T-cell (primary cell): ENCODE measurements at regions not wholly inside any gene's neighbourhood (a gene's known extent, or its start where the extent isn't known, plus 50 kb on each side); places are given as distances from the start of the nearest gene placed in this dataset.

Source experiments
- ATAC-seq, 4 experiments: fragments of 200-7000 bp in 3 of 4; fragments of 150-1000 bp in 1 of 4; cut with Tn5 transposase; replicated peaks in 1 of 4; 1 replicate in 3 of 4; 2 replicates in 1 of 4; pipeline ENCODE4 v1.10.0; 2021; ENCODE audit warnings: moderate library complexity in 3 of 4, mild to moderate bottlenecking in 2 of 4, moderate number of reproducible peaks in 1 of 4
- CTCF ChIA-PET, 2 donors: fragments of 300-600 bp; sonication (Branson Sonifier 250); formaldehyde crosslinking; loops; one replicate each; lab custom pipeline; 2022; ENCODE audit warnings: antibody characterized with exemption in 2 of 2; lab: Charles Lee
- POLR2A ChIA-PET, 2 donors: fragments of 300-600 bp; sonication (Branson Sonifier 250); formaldehyde crosslinking; loops; one replicate each; lab custom pipeline; 2022; ENCODE audit warnings: antibody characterized with exemption in 2 of 2; lab: Charles Lee
- DNase-seq, 35 experiments: peaks; one replicate each; pipeline versions ENCODE4 v3.0.0 to v3.0.0-alpha.2; 2013 to 2023
- H3K27ac ChIP-seq: one replicate; pipeline ENCODE4 v1.5.1; 2013; ENCODE audit warnings: low read length
- H3K27me3 ChIP-seq, 2 experiments: replicated peaks in 1 of 2; 1 replicate in 1 of 2; 2 replicates in 1 of 2; pipeline versions ENCODE4 v1.6.1 to v1.7.0; 2013; ENCODE audit warnings: low read length in 1 of 2, mixed read lengths in 1 of 2; ENCODE audit not compliant: control insufficient read depth in 2 of 2, insufficient read depth in 2 of 2; ENCODE audit errors: extremely low read depth in 1 of 2
- H3K36me3 ChIP-seq, 2 donors: 1 replicate in 1 of 2; 2 replicates in 1 of 2; pipeline versions ENCODE4 v1.6.1 to v1.7.0; 2013; ENCODE audit warnings: low read length in 1 of 2; ENCODE audit not compliant: control insufficient read depth in 2 of 2, insufficient read depth in 1 of 2; ENCODE audit errors: extremely low read depth in 1 of 2
- H3K4me1 ChIP-seq, 2 experiments: 1 replicate in 1 of 2; 2 replicates in 1 of 2; pipeline versions ENCODE4 v1.6.1 to v1.7.0; 2013; ENCODE audit warnings: low read length in 2 of 2, mixed read lengths in 1 of 2; ENCODE audit not compliant: insufficient read depth in 2 of 2, control insufficient read depth in 1 of 2; ENCODE audit errors: extremely low read depth in 1 of 2
- H3K4me3 ChIP-seq, 2 donors: 1 replicate in 1 of 2; 2 replicates in 1 of 2; pipeline versions ENCODE4 v1.5.1 to v1.7.0; 2013; ENCODE audit warnings: mild to moderate bottlenecking in 2 of 2, low read length in 1 of 2, moderate library complexity in 1 of 2; ENCODE audit not compliant: control insufficient read depth in 1 of 2; ENCODE audit errors: extremely low read depth in 1 of 2
- H3K9me3 ChIP-seq: 2 replicates; pipeline ENCODE4 v1.7.0; 2013
- H3K27ac Mint-ChIP-seq, 2 donors: one replicate each; pipeline ENCODE4 v1.8.0; 2020 to 2021; ENCODE audit warnings: mild to moderate bottlenecking in 2 of 2, mixed read lengths in 2 of 2
- H3K27me3 Mint-ChIP-seq, 2 donors: one replicate each; pipeline ENCODE4 v1.8.0; 2021 to 2022; ENCODE audit warnings: mixed read lengths in 2 of 2
- H3K36me3 Mint-ChIP-seq: one replicate; pipeline ENCODE4 v1.8.0; 2021; ENCODE audit warnings: mixed read lengths
- H3K4me1 Mint-ChIP-seq, 3 donors: one replicate each; pipeline ENCODE4 v1.8.0; 2020 to 2022; ENCODE audit warnings: mixed read lengths in 3 of 3, mild to moderate bottlenecking in 1 of 3
- H3K4me3 Mint-ChIP-seq, 3 donors: one replicate each; pipeline ENCODE4 v1.8.0; 2020 to 2022; ENCODE audit warnings: mild to moderate bottlenecking in 3 of 3, mixed read lengths in 3 of 3, moderate library complexity in 3 of 3
- H3K9me3 Mint-ChIP-seq, 3 donors: one replicate each; pipeline ENCODE4 v1.8.0; 2020 to 2022; ENCODE audit warnings: mixed read lengths in 3 of 3
- WGBS: methylation state at CpG from one replicate; pipeline ENCODE4 v1.1.5; 2013; ENCODE audit warnings: missing lambda C conversion rate; ENCODE audit not compliant: insufficient coverage; 5-methylcytosine and 5-hydroxymethylcytosine counted together

GRCh38 chr10:33126742-33127141 is 168.7 kb upstream of the ITGB1 start:
- H3K4me3 Mint-ChIP-seq = peak overlapping the region in 1 of 3 donors; percentile 65
- DNase-seq (peak in 3 of 35 experiments; percentile 24 to 29 (median 26)), ATAC-seq (peak; percentile 42 to 57 (median 53))
- H3K4me1 Mint-ChIP-seq = peaks cover 67 to 91% (median 75%) of the 10 kb centered on the region in 3 donors
- no peaks in the 10 kb centered on the region for H3K27me3 ChIP-seq
- H3K36me3 ChIP-seq = no peaks in the 10 kb centered on the region
- H3K27me3 Mint-ChIP-seq = no peaks in the 10 kb centered on the region
- H3K36me3 Mint-ChIP-seq = no peaks in the 10 kb centered on the region
- H3K27ac ChIP-seq = peak overlapping the region; percentile 90
- peaks cover 19 to 83% of the 10 kb centered on the region in 2 experiments for H3K4me1 ChIP-seq
- WGBS = 29% methylated on average over 4 of the region's 6 CpGs
- ChIA-PET CTCF (interaction anchor here (0.6 to 1.9 kb wide), 12 partner anchors 9 to 778 kb away, joined by 3 to 12 read pairs (median 4); no protein-coding TSS in a partner anchor), POLR2A (interaction anchor here (0.6 to 1.8 kb wide), 4 partner anchors 12 to 807 kb away, joined by 3 to 10 read pairs (median 6); no protein-coding TSS in a partner anchor)
- H3K9me3 ChIP-seq = no peaks in the 10 kb centered on the region
- no peaks in the 10 kb centered on the region for H3K9me3 Mint-ChIP-seq
- no peak overlapping the region for H3K4me3 ChIP-seq
- peak overlapping the region; percentile 93 to 97 for H3K27ac Mint-ChIP-seq

- H3K9me3 ChIP-seq = no peaks in the 10 kb centered on the region
- no peaks in the 10 kb centered on the region for H3K9me3 Mint-ChIP-seq
- H3K4me1 ChIP-seq = peaks cover 19 to 84% of the 10 kb centered on the region in 2 experiments
- peak overlapping the region; percentile 90 for H3K27ac ChIP-seq
- ATAC-seq (peak; percentile 82 to 92 (median 91)), DNase-seq (peak in 27 of 35 experiments; percentile 15 to 74 (median 36))
- WGBS = 31% methylated on average over 7 of the region's 15 CpGs
- peaks cover 69 to 94% (median 82%) of the 10 kb centered on the region in 3 donors for H3K4me1 Mint-ChIP-seq
- peak overlapping the region; percentile 0 to 65 (median 10) for H3K4me3 Mint-ChIP-seq
- POLR2A ChIA-PET = interaction anchor here (0.6 to 1.8 kb wide), 5 partner anchors 11 to 806 kb away, joined by 3 to 10 read pairs (median 6); no protein-coding TSS in a partner anchor
- H3K27ac Mint-ChIP-seq = peak overlapping the region; percentile 93 to 97
- H3K36me3 Mint-ChIP-seq = no peaks in the 10 kb centered on the region
- no peaks in the 10 kb centered on the region for H3K36me3 ChIP-seq
- no peaks in the 10 kb centered on the region for H3K27me3 Mint-ChIP-seq
- CTCF ChIA-PET = interaction anchor here (0.6 to 1.9 kb wide), 12 partner anchors 9 to 118 kb away, joined by 3 to 12 read pairs (median 4); no protein-coding TSS in a partner anchor
- H3K4me3 ChIP-seq = no peak overlapping the region
- H3K27me3 ChIP-seq = no peaks in the 10 kb centered on the region
These were observed 167.8 kb upstream of the ITGB1 start for GRCh38 chr10:33125522-33126517.

- DNase-seq (no peak), ATAC-seq (no peak)
- Histone ChIP-seq H3K4me3 (no peak overlapping the region), H3K27me3 (no peaks in the 10 kb centered on the region), H3K27ac (peak overlapping the region; percentile 90), H3K9me3 (no peaks in the 10 kb centered on the region), H3K4me1 (peaks cover 19 to 86% of the 10 kb centered on the region in 2 experiments), H3K36me3 (no peaks in the 10 kb centered on the region)
- WGBS = 88% methylated on average over 2 of the region's 5 CpGs
- Mint-ChIP-seq H3K36me3 (no peaks in the 10 kb centered on the region), H3K4me1 (peaks cover 76 to 95% (median 87%) of the 10 kb centered on the region in 3 donors), H3K27me3 (no peaks in the 10 kb centered on the region), H3K9me3 (no peaks in the 10 kb centered on the region), H3K27ac (peak overlapping the region; percentile 93 to 97), H3K4me3 (peak overlapping the region in 1 of 3 donors; percentile 65)
- POLR2A ChIA-PET = no interaction called here
- CTCF ChIA-PET = no interaction called here
These were observed 167.1 kb upstream of the ITGB1 start for GRCh38 chr10:33125111-33125510.

GRCh38 chr10:33123680-33124079 is 165.7 kb upstream of the ITGB1 start:
- peaks cover 20 to 74% of the 10 kb centered on the region in 2 experiments for H3K4me1 ChIP-seq
- ChIA-PET POLR2A (interaction anchor here in 1 of 2 donors (0.7 kb wide), 1 partner anchor 9 kb away, joined by 3 read pairs; no protein-coding TSS in a partner anchor), CTCF (no interaction called here)
- H3K27me3 ChIP-seq = no peaks in the 10 kb centered on the region
- Mint-ChIP-seq H3K27ac (peak overlapping the region; percentile 60 to 91), H3K4me1 (peaks cover 73 to 95% (median 85%) of the 10 kb centered on the region in 3 donors), H3K27me3 (no peaks in the 10 kb centered on the region), H3K36me3 (no peaks in the 10 kb centered on the region), H3K9me3 (no peaks in the 10 kb centered on the region), H3K4me3 (no peak overlapping the region)
- no peak overlapping the region for H3K4me3 ChIP-seq
- no peak overlapping the region for H3K27ac ChIP-seq
- no peaks in the 10 kb centered on the region for H3K9me3 ChIP-seq
- no peaks in the 10 kb centered on the region for H3K36me3 ChIP-seq
- ATAC-seq (no peak), DNase-seq (no peak)
- 77% methylated on average over 2 of the region's 2 CpGs for WGBS

- no peak for DNase-seq
These were observed 164.2 kb upstream of the ITGB1 start for GRCh38 chr10:33122014-33122809.

More at GRCh38 chr10:33122014-33122809, 164.2 kb upstream of the ITGB1 start:
- H3K27ac ChIP-seq = peak overlapping the region; percentile 41
- H3K9me3 Mint-ChIP-seq = no peaks in the 10 kb centered on the region
- no peak overlapping the region for H3K4me3 Mint-ChIP-seq
- H3K4me3 ChIP-seq = no peak overlapping the region
- 89% methylated on average over 7 of the region's 12 CpGs for WGBS
- peak overlapping the region; percentile 60 to 91 for H3K27ac Mint-ChIP-seq
- H3K27me3 ChIP-seq = no peaks in the 10 kb centered on the region
- CTCF ChIA-PET = interaction anchor here in 1 of 2 donors (0.8 kb wide), 1 partner anchor 21 kb away, joined by 3 read pairs; no protein-coding TSS in a partner anchor
- H3K9me3 ChIP-seq = no peaks in the 10 kb centered on the region
- H3K4me1 ChIP-seq = peaks cover 17 to 79% of the 10 kb centered on the region in 2 experiments
- peaks cover 74 to 98% (median 91%) of the 10 kb centered on the region in 3 donors for H3K4me1 Mint-ChIP-seq
- no peak for ATAC-seq
- H3K36me3 Mint-ChIP-seq = no peaks in the 10 kb centered on the region
- POLR2A ChIA-PET = interaction anchor here in 1 of 2 donors (1.0 kb wide), 1 partner anchor 20 kb away, joined by 8 read pairs; no protein-coding TSS in a partner anchor
- H3K36me3 ChIP-seq = no peaks in the 10 kb centered on the region
- H3K27me3 Mint-ChIP-seq = no peaks in the 10 kb centered on the region
